ENCODE measurements at regions not wholly inside any gene's neighbourhood (a gene's known extent, or its start where the extent isn't known, plus 50 kb on each side); places are given as distances from the start of the nearest gene placed in this dataset.

GRCh38 chr2:126344493-126344892, 311.5 kb upstream of the GYPC start:
- no peak for DNase-seq

- DNase-seq = no peak
These were observed 310.3 kb upstream of the GYPC start for GRCh38 chr2:126345691-126346090.

DNA sequence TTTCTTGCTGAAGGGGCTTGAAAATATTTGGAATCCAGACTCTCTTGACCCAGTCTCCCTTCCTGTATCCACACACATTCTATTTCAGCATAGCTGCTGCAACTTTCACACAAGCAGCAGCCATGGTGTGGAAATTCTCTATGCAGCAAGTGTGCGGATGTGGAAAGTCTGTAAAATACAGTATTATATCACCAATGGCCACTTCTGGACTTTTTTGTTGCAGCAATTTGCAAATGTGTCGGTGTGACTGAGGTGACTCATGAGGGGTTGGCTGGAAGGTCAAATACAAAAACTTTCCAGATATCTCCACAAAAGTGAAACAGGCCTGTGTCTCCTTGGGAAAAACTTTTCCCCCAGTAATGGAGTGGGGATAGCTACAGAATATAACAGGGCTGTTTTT, 299.3 kb upstream of the GYPC start:
- DNase-seq = no peak

DNA sequence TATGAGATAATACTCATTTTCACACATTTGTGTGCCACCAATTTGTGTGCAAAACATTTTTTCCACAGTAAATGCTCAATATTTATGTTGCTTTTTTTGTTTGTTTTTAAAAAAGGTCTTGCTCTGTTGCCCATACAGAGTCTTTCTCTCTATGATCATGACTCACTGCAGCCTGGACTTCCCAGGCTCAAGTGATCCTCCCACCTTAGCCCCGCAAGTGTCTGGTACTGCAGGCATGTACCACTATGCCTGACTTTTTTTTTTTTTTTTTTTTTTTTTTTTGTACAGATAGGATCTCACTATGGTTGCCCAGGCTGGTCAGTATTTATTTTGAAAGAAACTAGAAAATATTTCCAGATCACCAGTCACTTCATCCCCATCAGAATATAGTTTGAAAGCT, 297.8 kb upstream of the GYPC start:
- DNase-seq = no peak

GRCh38 chr2:126359494-126359893, 296.5 kb upstream of the GYPC start:
- no peak for DNase-seq

GRCh38 chr2:126367361-126367760, 288.6 kb upstream of the GYPC start:
- DNase-seq = no peak

DNA sequence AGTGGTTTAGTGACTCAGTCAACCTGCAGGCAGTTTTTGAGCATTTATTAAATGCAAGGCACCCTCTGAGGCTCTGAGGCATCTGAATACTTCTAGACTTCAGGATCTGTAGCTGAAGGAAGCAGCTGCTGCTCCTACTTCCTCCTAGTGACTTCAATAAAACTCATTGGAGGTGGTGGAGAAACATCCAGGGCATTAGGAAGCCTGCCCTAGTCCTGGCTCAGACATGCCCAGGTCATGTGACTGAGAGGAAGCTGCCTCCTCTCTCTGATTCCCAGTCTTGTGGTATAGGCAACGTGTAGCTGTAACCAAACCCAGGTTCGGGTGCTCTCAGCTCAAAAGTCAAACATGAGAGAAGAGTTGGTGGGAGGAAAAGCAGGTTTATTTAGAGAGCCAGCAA, 287.2 kb upstream of the GYPC start:
- DNase-seq = no peak

- no peak for DNase-seq
These were observed 285.8 kb upstream of the GYPC start for GRCh38 chr2:126370201-126370600.

- no peak for DNase-seq
These were observed 283.6 kb upstream of the GYPC start for GRCh38 chr2:126372406-126372805.

DNA sequence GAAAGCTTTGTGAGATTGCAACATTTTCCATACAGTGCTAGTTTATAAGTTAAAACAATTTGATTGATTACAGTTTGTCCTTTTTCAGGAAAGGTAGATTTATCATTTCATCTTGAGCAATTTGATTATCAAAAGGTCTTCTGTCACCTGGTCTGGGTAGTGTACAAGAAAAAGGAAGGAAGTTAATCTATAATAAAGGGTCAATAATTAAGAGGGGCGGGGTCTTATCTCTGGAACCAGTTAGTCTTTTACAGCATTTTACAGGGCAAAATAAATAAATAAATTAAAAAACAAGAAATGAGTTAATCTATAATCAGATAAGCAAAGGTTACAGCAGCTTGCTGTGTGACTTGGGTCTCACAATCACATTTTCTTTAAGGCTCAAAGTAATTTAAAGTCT, 277.8 kb upstream of the GYPC start:
- no peak for DNase-seq

DNA sequence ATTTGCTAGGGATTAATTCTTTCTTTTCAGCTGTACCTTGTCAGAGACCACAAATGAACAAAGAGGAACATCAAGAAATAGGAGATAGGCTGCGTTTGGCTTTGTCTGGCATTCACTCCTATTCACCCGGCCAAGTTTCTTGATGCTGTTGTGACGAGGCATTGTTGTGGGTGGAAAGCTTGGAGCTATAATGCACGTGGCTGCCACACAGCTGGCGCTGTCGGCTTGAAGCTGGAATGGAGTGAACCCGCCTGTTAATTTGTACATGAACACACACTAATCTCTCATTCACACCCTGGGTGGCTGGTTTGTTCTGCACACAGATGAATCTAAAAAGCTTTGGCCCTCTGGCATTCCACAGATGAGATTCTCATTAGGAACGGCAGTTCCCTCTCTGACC, 274.9 kb upstream of the GYPC start:
- DNase-seq = no peak

- no peak for DNase-seq
These were observed 273.0 kb upstream of the GYPC start for GRCh38 chr2:126382998-126383397.

- DNase-seq = no peak
These were observed 272.2 kb upstream of the GYPC start for GRCh38 chr2:126383800-126384199.

- DNase-seq = no peak
These were observed 270.5 kb upstream of the GYPC start for GRCh38 chr2:126385441-126385840.

- no peak for DNase-seq
These were observed 270.0 kb upstream of the GYPC start for GRCh38 chr2:126385983-126386382.

GRCh38 chr2:126389446-126389845, 266.5 kb upstream of the GYPC start:
- DNase-seq = no peak

DNA sequence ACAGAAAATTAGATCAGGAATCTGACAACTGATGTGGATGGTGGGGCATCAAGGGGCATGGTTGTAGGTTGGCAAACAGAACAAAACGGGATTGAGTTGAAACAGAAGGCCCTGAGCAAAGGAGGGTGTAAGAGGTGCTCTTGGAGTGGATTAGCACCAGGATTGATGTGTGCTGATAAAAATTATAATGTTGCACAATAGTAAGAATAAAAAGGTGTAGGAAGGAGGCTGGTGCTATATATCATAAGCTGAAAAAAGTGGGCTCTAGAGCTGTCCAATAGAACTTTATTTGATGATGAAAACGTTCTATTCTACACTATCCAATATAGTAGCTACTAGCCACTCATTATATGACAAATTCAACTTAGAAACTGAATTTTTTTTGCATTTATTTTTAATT, 263.1 kb upstream of the GYPC start:
- no peak for DNase-seq

- DNase-seq = no peak
These were observed 257.0 kb upstream of the GYPC start for GRCh38 chr2:126399001-126399400.

DNA sequence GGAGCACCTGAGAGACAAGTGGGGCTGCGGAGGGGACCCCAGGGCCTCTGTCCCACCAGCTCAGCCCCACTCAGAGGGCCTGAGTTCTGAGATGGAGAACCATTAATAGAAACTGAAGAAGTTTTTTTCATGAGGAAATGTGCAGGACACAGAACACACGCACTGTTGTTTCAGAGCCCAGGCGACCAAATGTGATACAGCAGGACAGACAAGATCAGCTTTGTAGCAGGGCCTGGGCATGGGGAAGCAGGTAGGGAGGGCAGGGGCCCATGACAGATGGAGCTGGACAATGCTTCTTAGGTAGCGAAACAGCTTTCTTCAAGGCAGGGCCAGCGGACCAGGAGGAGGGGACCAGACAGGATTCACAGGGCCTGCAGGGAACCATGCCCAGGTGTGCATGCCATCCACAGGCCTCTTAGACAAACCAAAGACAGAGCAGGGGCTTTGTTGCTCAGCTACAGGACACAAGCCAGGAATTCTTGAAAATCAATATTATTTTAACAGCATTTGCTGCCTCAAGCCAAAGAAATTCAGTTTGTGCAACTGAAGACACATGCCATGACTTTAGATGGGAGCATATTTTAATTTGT, 252.8 kb upstream of the GYPC start:
- no peak for DNase-seq

DNA sequence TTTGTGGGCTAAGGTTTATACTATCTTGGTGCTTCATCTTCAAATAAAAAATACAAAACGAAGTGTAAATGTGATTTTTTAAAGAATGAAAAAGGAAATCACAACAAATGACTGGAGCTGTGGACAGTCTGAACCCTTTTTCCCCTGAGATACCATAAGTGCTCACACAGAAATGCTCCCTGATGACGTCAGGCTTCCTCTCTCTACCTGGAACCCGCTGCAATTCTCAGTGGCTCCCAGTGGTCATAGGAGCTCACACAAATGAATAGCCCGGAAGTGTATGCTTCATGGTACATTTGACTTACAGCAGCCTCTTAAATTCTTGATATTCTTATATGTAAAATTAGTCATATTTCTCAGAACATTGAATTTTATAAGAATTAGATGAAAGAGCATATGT, 249.7 kb upstream of the GYPC start:
- no peak for DNase-seq

DNA sequence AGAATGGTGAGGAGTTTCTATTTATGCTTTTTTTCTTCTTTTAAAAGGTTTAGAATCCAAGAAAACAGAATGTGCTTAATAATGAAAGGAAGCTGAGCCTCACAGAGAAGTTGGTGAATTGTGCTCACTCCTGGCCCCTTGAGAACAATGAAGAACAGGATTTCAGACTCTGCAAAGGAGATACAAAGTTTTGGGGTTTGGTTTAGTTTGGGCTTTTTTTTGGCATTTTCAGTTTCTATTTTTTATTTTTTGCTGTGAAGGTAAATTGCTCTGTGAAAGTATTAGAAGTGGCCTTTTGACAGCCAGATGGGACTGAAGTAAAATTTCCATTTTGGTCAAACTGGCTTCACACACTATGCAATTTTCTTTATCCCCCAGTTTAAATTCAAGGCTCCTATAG, 247.3 kb upstream of the GYPC start:
- no peak for DNase-seq

DNA sequence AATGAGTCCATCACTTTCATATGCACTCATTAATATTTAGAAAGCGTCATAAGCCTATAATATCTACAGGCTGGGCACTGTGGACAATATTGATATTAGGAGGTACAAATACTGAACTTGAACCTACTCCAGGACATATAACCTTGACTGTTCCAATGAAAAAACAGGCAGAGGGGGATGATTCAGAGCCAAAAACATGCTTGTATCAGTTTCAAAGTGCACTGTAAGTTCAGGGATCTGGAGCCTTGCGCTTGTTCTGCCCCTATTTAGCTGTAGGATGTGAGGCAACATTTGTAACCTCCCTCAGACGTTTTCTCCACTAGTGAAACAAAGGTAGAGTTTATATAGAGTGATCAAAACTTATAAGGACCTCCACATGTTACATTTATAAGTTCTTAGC, 246.1 kb upstream of the GYPC start:
- DNase-seq = no peak

DNA sequence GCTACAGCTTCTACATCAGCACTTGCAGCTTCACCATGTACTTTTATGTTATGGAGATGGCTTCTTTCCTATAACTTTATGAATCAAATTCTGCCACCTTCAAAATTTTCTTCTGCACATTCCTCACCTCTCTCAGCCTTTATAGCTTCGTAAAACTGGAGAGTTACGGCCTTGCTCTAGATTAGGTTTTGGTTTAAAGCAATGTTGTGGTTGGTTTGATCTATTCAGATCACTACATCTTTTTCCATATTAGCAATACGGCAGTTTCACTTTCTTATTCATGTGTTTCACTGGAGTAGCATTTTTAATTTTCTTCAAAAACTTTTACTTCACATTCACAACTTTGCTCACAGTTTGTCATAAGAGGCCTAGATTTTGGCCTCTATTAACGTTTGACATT, 242.9 kb upstream of the GYPC start:
- DNase-seq = no peak

GRCh38 chr2:126419403-126419802, 236.6 kb upstream of the GYPC start:
- no peak for DNase-seq

DNA sequence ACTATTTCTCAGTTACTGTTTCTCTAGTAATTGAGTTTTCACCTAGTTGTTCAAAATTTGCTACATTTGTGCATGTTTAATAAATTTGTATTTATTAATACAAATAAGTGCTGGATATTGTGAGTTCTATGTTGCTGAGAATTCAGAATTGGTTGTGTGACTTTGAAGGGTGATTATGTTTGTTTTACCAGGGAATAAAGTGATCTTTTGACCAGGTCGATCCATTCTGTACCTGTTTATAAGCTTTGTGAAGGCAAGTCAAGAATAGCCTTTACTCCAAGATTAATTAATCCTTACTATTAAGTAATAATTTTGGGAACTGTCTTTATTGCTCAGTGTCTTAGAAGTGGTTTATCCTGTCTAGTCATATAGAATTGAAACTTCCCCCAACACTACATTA, 230.0 kb upstream of the GYPC start:
- DNase-seq = no peak

- no peak for DNase-seq
These were observed 226.9 kb upstream of the GYPC start for GRCh38 chr2:126429103-126429502.
